Endothelial cell of hepatic sinusoid (primary cell): ENCODE measurements at regions not wholly inside any gene's neighbourhood (a gene's known extent, or its start where the extent isn't known, plus 50 kb on each side); places are given as distances from the start of the nearest gene placed in this dataset.

Experiments used
- in situ Hi-C: cut with HindIII; loops from 2 replicates; pipeline ENCODE4 v1.10.0; 2017; ENCODE audit warnings: low sequenced_read_pairs

DNA sequence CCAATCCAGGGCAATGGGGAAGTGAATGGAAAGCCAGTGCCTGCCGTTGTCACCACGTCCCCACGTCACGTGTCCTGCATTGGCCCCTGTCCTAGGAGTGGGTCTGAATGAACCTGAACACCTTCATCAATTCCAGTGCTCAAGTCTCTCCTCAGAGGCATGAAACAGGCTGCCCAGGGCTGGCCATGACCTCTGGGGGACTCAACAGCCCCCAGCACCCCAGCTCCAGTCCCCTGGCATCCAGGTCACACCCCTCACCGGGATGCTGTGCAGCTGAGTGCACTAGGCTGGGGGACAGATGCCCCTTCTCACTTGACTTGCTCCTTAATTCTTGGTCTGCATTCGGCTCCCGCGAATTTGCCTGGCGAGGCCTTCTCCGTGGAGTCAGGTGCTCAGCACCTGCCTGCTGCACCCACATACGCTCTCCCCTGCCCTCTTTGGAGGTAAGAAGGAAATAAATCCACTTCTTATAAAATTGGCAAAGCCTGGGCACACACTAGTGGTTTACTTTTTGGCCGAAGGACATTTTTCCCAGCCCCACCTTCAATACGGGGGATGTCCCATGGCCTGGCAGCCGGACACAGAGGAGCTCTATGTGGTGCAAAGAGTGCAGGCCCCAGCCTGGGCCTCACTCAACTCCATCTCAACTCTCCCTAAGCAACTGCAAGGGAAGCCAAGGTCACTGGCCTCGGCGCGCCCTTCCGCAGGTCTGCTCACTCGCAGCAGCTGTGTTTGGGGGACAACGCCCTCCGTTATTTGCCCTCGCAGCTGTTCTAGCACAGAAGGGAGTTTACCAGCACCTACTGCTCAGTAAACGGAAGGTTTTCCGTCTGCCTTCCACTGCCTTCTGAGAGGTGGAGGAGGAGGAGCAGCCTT, 77.6 kb upstream of the SHH start:
- in situ Hi-C loops, result no loop called here

- in situ Hi-C loops, result no loop called here
Measured at GRCh38 chr7:155887174-155887525, 74.9 kb upstream of the SHH start.

- in situ Hi-C loops, result no loop called here
Measured at GRCh38 chr7:155886391-155887173, 74.3 kb upstream of the SHH start.

- in situ Hi-C loops, result no loop called here
Measured at GRCh38 chr7:155885167-155886155, 73.2 kb upstream of the SHH start.

GRCh38 chr7:155884225-155885166, 72.2 kb upstream of the SHH start:
- in situ Hi-C loops, result no loop called here

GRCh38 chr7:155883491-155884224, 71.4 kb upstream of the SHH start:
- in situ Hi-C loops, result no loop called here

GRCh38 chr7:155882596-155882995, 70.3 kb upstream of the SHH start:
- in situ Hi-C loops, result no loop called here

DNA sequence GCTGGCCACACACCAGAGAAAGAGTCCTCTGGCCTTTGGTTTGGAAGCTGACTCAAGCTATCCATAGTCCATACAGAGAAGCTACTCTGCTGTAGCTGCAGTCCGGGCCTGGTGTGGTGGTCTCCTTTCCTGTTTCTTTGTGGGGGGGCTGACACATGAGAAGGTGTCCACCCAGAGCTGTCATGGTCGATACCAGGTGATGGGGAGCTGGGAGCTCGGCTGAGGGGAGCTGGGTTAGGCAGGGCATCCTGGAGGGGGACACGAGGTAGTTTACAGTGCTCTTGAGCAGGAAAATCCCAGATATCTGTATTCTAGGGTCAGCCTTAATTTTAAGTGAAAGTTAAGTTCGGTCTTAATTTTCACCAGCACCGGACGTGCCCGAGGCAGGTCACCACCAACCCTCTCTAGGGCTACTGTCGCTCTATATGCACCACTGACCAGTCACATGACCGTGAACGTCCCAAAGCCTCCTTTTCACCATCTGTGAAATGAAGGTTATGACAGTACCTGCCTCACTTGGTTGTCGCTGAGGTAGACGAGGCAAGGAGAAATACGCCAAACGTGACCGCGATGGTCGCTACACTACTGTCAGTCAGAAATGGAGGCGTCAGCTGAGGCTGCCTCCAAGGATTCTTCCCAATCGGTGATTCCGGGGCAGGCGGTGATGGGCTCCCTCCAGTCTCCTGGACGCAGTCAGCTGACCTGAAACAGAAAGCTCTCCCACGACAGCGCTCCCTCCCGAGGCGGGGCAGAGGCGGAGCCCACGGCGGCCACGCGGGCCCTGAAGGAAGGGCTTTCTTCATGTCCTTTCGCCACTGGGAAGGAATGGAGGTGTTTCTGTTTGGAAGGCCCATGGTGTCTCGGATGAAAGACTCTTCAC, 69.4 kb upstream of the SHH start:
- in situ Hi-C loops, result no loop called here

DNA sequence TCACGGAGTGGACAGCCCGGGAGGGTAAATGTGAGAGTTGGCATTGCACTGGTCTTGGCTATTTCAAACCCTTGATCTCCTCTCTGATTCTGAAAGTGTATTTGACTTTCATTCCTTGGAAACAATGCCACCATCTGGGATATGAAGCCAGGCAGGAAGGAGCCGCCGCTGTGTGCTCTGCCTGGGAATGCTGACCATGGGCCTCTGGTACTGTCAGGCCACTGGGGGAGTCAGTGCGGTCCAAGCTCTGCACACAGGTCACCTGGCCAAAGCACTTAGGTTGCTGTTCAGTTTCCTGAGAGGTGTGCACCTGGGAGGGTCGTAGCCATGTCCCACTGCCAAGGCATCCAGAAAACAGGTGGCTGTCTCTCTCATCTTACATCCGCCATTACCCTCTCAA, 68.5 kb upstream of the SHH start:
- in situ Hi-C loops, result no loop called here

DNA sequence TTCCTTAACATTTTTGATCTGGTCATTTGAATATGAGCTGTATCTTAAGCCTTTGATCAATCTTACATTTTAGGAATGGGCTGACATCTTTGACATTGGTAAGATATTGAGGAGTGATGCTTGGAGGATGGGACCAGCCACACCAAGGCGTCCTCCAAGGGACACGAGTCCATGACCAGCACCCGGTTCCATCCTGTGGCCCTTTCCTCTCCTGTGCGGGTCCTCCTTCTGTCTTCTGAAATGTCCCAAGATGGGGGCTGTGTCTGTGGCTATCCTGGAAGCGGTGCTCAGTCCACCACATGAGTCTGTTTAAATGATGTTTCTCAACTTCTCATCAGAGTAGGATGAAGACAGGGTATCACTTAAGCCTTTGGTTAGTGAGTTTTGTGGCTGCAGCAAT, 67.3 kb upstream of the SHH start:
- in situ Hi-C loops, result no loop called here

DNA sequence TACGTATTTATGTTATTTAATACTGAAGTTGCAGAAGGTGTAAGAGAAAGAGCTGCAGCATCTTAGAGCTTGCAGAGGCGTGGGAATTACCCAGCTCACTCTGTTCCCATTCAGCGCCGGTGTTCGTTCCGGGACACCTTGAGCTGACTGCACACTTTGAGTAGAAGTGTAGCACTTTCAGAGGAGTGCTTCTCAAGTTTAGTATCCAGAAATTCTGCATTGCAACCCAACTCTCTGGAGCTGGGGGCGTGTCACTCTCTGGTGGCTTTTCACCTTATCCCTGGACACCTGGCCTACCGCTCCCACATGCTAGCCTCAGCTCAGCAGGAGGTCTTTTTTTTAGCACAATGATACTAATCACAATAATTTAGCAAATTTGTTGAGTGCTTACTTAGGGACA, 66.4 kb upstream of the SHH start:
- in situ Hi-C loops, result no loop called here

GRCh38 chr7:155878250-155878649, 66.0 kb upstream of the SHH start:
- in situ Hi-C loops, result no loop called here

- in situ Hi-C loops, result no loop called here
Measured at GRCh38 chr7:155877167-155877566, 64.9 kb upstream of the SHH start.

GRCh38 chr7:155874411-155874810, 62.1 kb upstream of the SHH start:
- in situ Hi-C loops, result no loop called here

DNA sequence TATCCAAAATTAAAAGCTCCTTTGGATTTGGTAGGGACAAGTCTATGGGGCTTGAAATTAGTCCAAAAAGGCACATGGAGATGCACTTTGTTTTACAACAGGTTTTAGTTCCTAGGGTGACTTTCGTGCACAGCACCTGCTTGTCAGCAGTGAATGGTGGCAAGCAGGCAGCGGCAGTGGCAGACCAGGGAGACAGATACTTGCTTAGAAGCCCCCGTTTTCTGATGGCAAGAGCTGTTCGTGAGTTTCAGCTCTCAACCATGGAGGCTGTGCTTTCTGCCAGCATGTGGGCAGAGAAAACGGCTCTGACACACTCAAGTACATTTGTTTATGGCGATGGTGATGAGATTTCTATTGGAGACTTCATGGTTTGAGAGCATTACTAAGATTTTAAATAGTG, 61.7 kb upstream of the SHH start:
- in situ Hi-C loops, result no loop called here

DNA sequence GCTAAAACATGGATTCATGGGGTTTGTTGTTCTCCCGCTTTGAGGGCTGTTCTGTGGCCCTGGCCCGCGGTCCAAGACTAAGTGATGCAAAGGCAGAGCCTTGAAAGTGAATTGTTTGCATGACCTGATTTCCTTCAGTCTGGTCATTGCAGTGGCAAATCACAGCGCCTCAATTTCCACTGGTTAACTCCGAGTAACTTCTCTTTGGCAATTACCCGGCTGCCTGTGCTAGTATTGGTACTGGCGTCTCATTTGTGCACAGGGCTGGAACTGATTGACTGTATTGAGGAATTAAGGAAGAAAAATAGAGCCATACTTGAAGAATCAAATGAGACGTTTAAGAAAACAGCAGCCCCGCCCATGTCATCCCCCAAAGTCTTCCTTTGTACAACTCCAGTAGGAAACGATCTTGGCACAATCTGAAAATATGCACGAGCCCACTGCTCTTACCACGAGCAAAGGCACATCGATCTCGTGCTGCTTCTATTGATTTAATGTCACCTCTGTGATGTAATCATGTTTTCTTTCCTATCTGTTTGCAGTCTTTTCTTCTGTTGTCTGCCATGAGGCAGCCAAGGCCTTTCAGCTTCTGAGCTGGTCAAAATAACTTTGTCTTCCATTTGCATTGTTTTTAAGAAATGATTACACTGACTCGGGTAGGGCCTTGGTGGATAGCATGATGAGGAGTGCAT, 60.6 kb upstream of the SHH start:
- in situ Hi-C loops, result no loop called here

DNA sequence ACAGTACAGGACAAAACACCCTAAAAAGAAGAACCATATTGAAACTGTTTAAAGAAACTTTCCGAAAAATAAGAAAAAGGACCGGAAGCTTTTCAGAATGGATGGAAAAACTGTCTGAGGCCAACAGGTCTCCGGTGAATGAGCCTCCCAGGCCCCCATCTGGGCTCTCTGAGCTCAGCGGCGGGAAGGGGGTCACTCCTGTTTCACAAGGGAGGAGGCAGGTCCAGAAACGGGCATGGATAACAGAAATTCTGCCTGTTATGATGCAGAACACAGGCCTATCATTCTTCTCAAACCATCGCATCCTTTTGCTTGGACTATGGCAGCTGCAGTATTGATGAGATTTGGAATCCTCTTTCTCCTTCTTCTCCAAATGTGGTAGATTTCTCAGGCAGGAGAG, 58.9 kb upstream of the SHH start:
- in situ Hi-C loops, result no loop called here
